Gastrocnemius medialis (tissue), 4 donors: ENCODE measurements at regions not wholly inside any gene's neighbourhood (a gene's known extent, or its start where the extent isn't known, plus 50 kb on each side); places are given as distances from the start of the nearest gene placed in this dataset.

Source experiments
- ATAC-seq, 2 donors: fragments of 150-250 bp; one replicate each; pipeline ENCODE4 v1.9.1; 2016
- DNase-seq, 2 donors: peaks; one replicate each; pipeline ENCODE4 v3.0.0-alpha.2; 2019
- H3K27ac ChIP-seq, 4 donors: fragments of 200-600 bp; sonication (generic); 1 replicate in 1 of 4; 2 replicates in 3 of 4; pipeline ENCODE4 v1.5.1; 2016 to 2018; ENCODE audit warnings: mild to moderate bottlenecking in 2 of 4, moderate library complexity in 1 of 4
- H3K27me3 ChIP-seq, 3 donors: fragments of 200-600 bp; sonication (generic) in 2 of 3; 1 replicate in 1 of 3; 2 replicates in 2 of 3; pipeline versions ENCODE4 v1.5.1 to v1.6.0; 2016 to 2019; ENCODE audit warnings: mild to moderate bottlenecking in 1 of 3, moderate library complexity in 1 of 3
- H3K36me3 ChIP-seq, 2 donors: fragments of 200-600 bp; sonication (generic) in 1 of 2; one replicate each; pipeline ENCODE4 v1.5.1; 2017 to 2018
- H3K4me1 ChIP-seq, 2 donors: fragments of 200-600 bp; sonication (generic) in 1 of 2; one replicate each; pipeline ENCODE4 v1.5.1; 2016 to 2017; ENCODE audit warnings: mild to moderate bottlenecking in 2 of 2
- H3K4me3 ChIP-seq, 4 donors: fragments of 200-600 bp; sonication (generic) in 3 of 4; 1 replicate in 1 of 4; 2 replicates in 3 of 4; pipeline ENCODE4 v1.5.1; 2016 to 2019; ENCODE audit warnings: mild to moderate bottlenecking in 2 of 4
- H3K9me3 ChIP-seq, 3 donors: fragments of 200-600 bp; sonication (generic) in 2 of 3; 1 replicate in 1 of 3; 2 replicates in 2 of 3; pipeline ENCODE4 v1.5.1; 2016 to 2019
- POLR2A ChIP-seq, 2 donors: fragments of 450-650 bp; IDR thresholded peaks; one replicate each; pipeline ENCODE4 v1.6.1; 2017; ENCODE audit warnings: antibody characterized with exemption in 2 of 2, mild to moderate bottlenecking in 2 of 2, moderate library complexity in 2 of 2
- in situ Hi-C, 4 donors: fragments of 200-750 bp; cut with MboI; loops; one replicate each; pipeline versions ENCODE4 v1.15.0 to v1.8.0; 2017; ENCODE audit warnings: low sequenced_read_pairs in 4 of 4
- intact Hi-C: fragments of 100-400 bp; cut with DNase I; formaldehyde crosslinking; loops from one replicate; pipeline ENCODE4 v1.15.1; 2023; ENCODE audit warnings: low total_unique reads
- TF ChIP-seq, protein P1 (sequence below), 5 experiments: fragments of 450-650 bp in 3 of 5; fragments of 200-600 bp in 2 of 5; sonication (generic) in 2 of 5; IDR thresholded peaks in 4 of 5; conservative IDR thresholded peaks in 1 of 5; 1 replicate in 4 of 5; 2 replicates in 1 of 5; pipeline ENCODE4 v1.5.1; 2016 to 2019; ENCODE audit warnings: antibody characterized with exemption in 5 of 5, mild to moderate bottlenecking in 3 of 5, moderate library complexity in 3 of 5

DNA sequence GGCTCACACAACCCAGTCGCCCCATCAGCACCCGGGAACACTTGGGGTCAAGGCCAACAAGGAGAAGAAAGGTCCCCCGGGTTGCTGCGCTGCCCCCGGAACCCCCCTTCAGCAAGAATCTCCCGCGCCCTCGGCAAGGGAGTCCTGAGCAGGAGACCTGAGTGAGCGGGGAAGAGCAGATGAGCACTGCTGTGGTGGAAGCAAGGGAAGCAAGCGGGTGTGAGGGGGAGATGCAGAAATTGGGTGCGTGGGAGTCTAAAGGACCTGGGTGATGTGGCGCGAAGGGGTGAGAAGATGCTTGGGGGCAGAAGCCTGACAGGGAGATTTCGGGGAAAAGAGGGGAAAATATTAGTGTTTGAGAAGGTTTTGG lies 105.5 kb upstream of the PRB2 start:
- intact Hi-C loops (no loop called here), in situ Hi-C loops (no loop called here)
- no peak overlapping the region for H3K4me3 ChIP-seq
- DNase-seq (no peak), ATAC-seq (no peak)
- H3K27ac ChIP-seq = no peak overlapping the region
- no peaks in the 10 kb centered on the region for H3K36me3 ChIP-seq
- TF ChIP-seq POLR2A (IDR thresholded peaks at IDR 0.05) = no peak
- TF ChIP-seq, protein P1, sequence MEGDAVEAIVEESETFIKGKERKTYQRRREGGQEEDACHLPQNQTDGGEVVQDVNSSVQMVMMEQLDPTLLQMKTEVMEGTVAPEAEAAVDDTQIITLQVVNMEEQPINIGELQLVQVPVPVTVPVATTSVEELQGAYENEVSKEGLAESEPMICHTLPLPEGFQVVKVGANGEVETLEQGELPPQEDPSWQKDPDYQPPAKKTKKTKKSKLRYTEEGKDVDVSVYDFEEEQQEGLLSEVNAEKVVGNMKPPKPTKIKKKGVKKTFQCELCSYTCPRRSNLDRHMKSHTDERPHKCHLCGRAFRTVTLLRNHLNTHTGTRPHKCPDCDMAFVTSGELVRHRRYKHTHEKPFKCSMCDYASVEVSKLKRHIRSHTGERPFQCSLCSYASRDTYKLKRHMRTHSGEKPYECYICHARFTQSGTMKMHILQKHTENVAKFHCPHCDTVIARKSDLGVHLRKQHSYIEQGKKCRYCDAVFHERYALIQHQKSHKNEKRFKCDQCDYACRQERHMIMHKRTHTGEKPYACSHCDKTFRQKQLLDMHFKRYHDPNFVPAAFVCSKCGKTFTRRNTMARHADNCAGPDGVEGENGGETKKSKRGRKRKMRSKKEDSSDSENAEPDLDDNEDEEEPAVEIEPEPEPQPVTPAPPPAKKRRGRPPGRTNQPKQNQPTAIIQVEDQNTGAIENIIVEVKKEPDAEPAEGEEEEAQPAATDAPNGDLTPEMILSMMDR (IDR thresholded peaks at IDR 0.05 in 4 of 5, conservative IDR thresholded peaks at IDR 0.05 in 1 of 5) = no peak
- H3K27me3 ChIP-seq = no peaks in the 10 kb centered on the region
- H3K4me1 ChIP-seq = no peaks in the 10 kb centered on the region
- no peaks in the 10 kb centered on the region for H3K9me3 ChIP-seq

DNA sequence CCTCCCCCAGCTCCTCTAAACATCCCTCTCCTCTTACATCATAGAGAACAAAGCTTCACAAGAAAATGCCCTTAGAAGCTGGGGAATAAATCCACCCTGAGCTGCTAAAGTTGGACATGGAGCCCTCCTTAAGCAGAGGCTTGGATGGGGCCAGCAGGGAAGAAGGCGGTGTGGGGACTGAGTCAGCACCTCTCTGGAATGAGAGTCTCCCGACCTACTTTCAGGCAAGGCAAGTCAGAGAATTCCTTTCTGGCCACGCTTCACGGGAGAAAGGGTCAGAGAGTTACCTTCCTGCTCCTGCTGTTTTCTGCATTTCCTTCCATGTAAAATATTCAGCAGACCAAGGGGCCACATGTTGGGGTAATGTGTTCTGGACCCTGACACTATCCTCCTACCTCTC lies 113.3 kb upstream of the PRB2 start:
- ATAC-seq (no peak), DNase-seq (no peak)
- intact Hi-C loops = no loop called here
- TF ChIP-seq POLR2A (IDR thresholded peaks at IDR 0.05) = no peak
- TF ChIP-seq, protein P1 (IDR thresholded peaks at IDR 0.05 in 4 of 5, conservative IDR thresholded peaks at IDR 0.05 in 1 of 5) = no peak
- Histone ChIP-seq H3K4me3 (no peak overlapping the region), H3K9me3 (no peaks in the 10 kb centered on the region), H3K27ac (no peak overlapping the region), H3K27me3 (no peaks in the 10 kb centered on the region), H3K36me3 (no peaks in the 10 kb centered on the region), H3K4me1 (no peaks in the 10 kb centered on the region)
- in situ Hi-C loops = no loop called here

DNA sequence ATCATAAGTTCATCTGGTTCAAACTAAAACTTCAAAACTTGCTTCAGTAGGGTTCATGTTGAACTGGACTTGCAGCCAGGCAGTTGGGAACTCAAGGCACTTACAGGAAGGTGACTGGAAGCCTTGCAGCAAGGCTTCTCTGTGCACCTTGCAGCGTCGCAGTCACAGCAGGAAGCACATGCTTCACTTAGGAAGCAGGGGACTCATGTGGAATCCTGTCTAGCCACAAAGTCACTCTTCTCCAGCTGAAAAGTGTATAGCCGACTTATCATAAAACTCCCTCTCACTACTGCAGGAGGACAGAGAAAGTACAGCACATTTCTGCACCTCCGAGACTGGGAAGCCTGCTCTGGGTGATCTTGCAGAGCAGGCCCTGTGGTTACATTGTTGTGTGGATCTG lies 114.0 kb upstream of the PRB2 start:
- Histone ChIP-seq H3K4me1 (no peaks in the 10 kb centered on the region), H3K36me3 (no peaks in the 10 kb centered on the region), H3K27me3 (no peaks in the 10 kb centered on the region), H3K9me3 (no peaks in the 10 kb centered on the region), H3K27ac (no peak overlapping the region), H3K4me3 (no peak overlapping the region)
- no peak for DNase-seq
- in situ Hi-C loops = no loop called here
- ATAC-seq = no peak
- intact Hi-C loops = no loop called here
- TF ChIP-seq POLR2A (IDR thresholded peaks at IDR 0.05) = no peak

DNA sequence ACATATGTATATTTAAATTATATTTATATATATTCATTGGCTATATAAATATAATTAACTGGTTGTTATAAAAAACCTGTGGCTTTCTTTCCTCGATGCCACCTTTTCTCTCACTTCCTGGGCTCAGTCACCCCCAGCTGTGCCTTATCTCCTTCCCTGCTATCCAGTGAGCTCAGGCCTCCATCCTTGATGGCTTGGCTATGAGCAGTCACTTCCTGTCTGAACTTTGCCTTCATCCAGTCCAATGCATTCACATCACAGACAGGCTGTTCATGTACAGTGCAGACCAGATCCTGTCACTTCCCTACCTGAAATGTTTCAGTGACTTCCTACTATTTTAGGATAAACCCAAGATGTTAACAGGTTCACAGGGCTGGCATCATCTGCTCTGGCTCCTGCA lies 115.3 kb upstream of the PRB2 start:
- in situ Hi-C loops = no loop called here
- Histone ChIP-seq H3K4me1 (no peaks in the 10 kb centered on the region), H3K36me3 (no peaks in the 10 kb centered on the region), H3K4me3 (no peak overlapping the region), H3K27ac (no peak overlapping the region), H3K9me3 (no peaks in the 10 kb centered on the region), H3K27me3 (no peaks in the 10 kb centered on the region)
- intact Hi-C loops = no loop called here
- ATAC-seq (no peak), DNase-seq (no peak)
- no peak for TF ChIP-seq POLR2A (IDR thresholded peaks at IDR 0.05)
- TF ChIP-seq, protein P1 (IDR thresholded peaks at IDR 0.05 in 4 of 5, conservative IDR thresholded peaks at IDR 0.05 in 1 of 5) = no peak

DNA sequence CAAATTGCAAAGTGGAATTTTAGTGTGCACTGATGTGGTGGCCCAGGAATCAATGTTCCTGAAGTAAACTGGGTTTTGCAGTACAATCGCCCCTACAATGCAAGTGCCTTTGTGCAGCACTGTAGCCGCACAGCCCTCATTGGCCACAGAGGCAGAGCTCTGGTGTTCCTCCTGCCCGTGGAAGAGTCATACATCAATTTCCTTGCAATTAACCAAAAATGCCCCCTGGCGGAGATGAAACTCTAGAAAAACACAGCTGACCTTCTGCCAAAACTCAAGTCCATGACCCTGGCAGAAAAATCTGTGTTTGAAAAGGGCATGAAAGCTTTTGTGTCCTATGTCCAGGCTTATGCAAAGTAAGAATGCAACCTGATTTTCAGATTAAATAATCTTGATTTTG lies 117.9 kb upstream of the PRB2 start:
- in situ Hi-C loops = no loop called here
- Histone ChIP-seq H3K9me3 (no peaks in the 10 kb centered on the region), H3K4me3 (no peak overlapping the region), H3K36me3 (no peaks in the 10 kb centered on the region), H3K4me1 (no peaks in the 10 kb centered on the region), H3K27me3 (no peaks in the 10 kb centered on the region), H3K27ac (no peak overlapping the region)
- ATAC-seq = no peak
- DNase-seq = no peak
- TF ChIP-seq, protein P1 (IDR thresholded peaks at IDR 0.05 in 4 of 5, conservative IDR thresholded peaks at IDR 0.05 in 1 of 5) = no peak
- TF ChIP-seq POLR2A (IDR thresholded peaks at IDR 0.05) = no peak
- intact Hi-C loops = no loop called here
